ENCODE measurements at regions not wholly inside any gene's neighbourhood (a gene's known extent, or its start where the extent isn't known, plus 50 kb on each side); places are given as distances from the start of the nearest gene placed in this dataset.

DNA sequence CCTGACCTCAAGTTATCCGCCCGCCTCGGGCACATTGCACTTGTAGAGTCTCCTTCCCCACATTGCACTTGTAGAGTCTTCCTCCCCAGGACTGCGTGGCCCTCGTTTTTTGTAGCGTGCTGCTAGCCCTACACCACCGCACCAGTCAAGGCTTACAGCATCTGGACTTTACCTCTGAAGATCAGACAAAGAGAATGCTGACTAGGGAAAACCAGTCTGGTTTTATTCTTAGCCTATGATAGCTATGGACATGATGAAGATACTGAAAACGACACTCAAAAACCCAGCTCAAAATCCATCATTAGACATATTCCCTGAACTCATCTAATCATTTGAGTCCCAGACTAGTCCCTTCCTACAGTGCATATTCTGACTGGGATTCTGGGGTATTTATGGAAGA lies 71.9 kb upstream of the AKR1E2 start:
- TF ChIP-seq, protein P1, sequence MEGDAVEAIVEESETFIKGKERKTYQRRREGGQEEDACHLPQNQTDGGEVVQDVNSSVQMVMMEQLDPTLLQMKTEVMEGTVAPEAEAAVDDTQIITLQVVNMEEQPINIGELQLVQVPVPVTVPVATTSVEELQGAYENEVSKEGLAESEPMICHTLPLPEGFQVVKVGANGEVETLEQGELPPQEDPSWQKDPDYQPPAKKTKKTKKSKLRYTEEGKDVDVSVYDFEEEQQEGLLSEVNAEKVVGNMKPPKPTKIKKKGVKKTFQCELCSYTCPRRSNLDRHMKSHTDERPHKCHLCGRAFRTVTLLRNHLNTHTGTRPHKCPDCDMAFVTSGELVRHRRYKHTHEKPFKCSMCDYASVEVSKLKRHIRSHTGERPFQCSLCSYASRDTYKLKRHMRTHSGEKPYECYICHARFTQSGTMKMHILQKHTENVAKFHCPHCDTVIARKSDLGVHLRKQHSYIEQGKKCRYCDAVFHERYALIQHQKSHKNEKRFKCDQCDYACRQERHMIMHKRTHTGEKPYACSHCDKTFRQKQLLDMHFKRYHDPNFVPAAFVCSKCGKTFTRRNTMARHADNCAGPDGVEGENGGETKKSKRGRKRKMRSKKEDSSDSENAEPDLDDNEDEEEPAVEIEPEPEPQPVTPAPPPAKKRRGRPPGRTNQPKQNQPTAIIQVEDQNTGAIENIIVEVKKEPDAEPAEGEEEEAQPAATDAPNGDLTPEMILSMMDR (IDR thresholded peaks at IDR 0.05) = no peak
- no peak for TF ChIP-seq POLR2A (IDR thresholded peaks at IDR 0.05)
- TF ChIP-seq EP300 (IDR thresholded peaks at IDR 0.05) = no peak
